ENCODE measurements at regions not wholly inside any gene's neighbourhood (a gene's known extent, or its start where the extent isn't known, plus 50 kb on each side); places are given as distances from the start of the nearest gene placed in this dataset.

DNA sequence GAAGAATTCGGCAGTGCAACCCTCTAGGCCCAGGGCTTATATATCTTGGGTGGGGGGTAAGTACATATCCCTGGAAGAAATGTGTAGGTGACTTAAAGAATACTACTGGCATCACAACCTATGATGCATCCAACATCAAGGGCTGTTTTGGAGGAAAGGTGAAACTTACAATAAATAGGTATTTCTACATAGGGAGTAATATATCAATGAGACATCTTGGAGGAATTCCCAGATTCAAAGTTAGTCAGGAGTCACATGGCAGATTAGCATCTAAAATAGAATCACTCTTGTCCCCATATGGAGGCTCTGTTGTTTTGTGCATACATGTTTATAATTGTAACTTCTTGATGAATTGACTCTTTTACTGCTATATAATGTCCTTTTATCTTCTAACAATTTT lies 375.5 kb downstream of the PAX1 start:
- Histone ChIP-seq H3K27ac (ENCODE audit: control insufficient read depth, insufficient read depth, low read length) (no peak overlapping the region), H3K4me2 (ENCODE audit: control insufficient read depth, extremely low read depth, insufficient read depth, low read depth, low read length) (no peak overlapping the region), H3K79me2 (ENCODE audit: control insufficient read depth, insufficient read depth, low read length) (no peaks in the 10 kb centered on the region), H4K20me1 (ENCODE audit: control insufficient read depth, extremely low read depth, insufficient read depth, low read length) (no peaks in the 10 kb centered on the region), H3K9ac (ENCODE audit: control insufficient read depth, extremely low read depth, insufficient read depth, low read length) (no peak overlapping the region), H3K36me3 (ENCODE audit: control insufficient read depth in 2 of 2, extremely low read depth in 1 of 2, insufficient read depth in 2 of 2, low read length in 2 of 2) (no peaks in the 10 kb centered on the region), H3K9me3 (ENCODE audit: control insufficient read depth, low read depth, low read length) (no peaks in the 10 kb centered on the region), H3K9me1 (ENCODE audit: control insufficient read depth, extremely low read depth, insufficient read depth, low read length) (no peaks in the 10 kb centered on the region), H2AFZ (ENCODE audit: control insufficient read depth, low read length) (no peak overlapping the region), H3K4me1 (ENCODE audit: control insufficient read depth, extremely low read depth, insufficient read depth, low read length) (no peaks in the 10 kb centered on the region), H3K4me3 (ENCODE audit: control insufficient read depth in 2 of 3, extremely low read depth in 1 of 3, insufficient read depth in 2 of 3, low read depth in 1 of 3, low read length in 3 of 3) (no peak overlapping the region), H3K27me3 (ENCODE audit: control insufficient read depth, extremely low read depth, insufficient read depth, low read length) (no peaks in the 10 kb centered on the region)
- TF ChIP-seq EZH2 (IDR thresholded peaks at IDR 0.05; ENCODE audit: low read length), result no peak
- TF ChIP-seq, protein P1, sequence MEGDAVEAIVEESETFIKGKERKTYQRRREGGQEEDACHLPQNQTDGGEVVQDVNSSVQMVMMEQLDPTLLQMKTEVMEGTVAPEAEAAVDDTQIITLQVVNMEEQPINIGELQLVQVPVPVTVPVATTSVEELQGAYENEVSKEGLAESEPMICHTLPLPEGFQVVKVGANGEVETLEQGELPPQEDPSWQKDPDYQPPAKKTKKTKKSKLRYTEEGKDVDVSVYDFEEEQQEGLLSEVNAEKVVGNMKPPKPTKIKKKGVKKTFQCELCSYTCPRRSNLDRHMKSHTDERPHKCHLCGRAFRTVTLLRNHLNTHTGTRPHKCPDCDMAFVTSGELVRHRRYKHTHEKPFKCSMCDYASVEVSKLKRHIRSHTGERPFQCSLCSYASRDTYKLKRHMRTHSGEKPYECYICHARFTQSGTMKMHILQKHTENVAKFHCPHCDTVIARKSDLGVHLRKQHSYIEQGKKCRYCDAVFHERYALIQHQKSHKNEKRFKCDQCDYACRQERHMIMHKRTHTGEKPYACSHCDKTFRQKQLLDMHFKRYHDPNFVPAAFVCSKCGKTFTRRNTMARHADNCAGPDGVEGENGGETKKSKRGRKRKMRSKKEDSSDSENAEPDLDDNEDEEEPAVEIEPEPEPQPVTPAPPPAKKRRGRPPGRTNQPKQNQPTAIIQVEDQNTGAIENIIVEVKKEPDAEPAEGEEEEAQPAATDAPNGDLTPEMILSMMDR (optimal IDR thresholded peaks at IDR 0.05 in 1 of 3, IDR thresholded peaks at IDR 0.05 in 1 of 3, conservative IDR thresholded peaks at IDR 0.05 in 1 of 3; ENCODE audit: extremely low read depth in 1 of 3, insufficient read depth in 2 of 3, low read length in 3 of 3), result no peak
- dilution Hi-C loops (cut with MboI; ENCODE audit: extremely low pct_ligation_motif_present, low sequenced_read_pairs), result no loop called here
- FAIRE-seq (no peak), DNase-seq (ENCODE audit: low read depth, low spot score) (no peak)

DNA sequence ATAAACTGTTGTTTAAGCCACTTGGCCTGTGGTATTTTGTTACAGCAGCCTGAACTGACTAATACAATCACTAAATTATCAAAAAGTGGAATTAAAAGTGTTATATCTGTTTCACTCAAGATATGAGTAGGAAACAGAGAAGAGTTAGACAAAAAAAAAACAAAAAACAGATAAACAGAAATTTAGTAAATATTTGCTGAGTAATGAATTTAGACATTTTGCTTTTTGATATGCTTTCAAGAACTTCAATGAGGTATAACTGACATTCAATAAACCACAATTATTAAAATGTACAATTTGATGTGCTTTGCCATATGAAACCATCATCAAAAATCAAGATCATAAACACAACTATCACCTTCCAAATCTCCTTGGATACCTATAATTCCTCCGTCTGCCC lies 369.2 kb downstream of the PAX1 start:
- Histone ChIP-seq H3K9ac (ENCODE audit: control insufficient read depth, extremely low read depth, insufficient read depth, low read length) (no peak overlapping the region), H4K20me1 (ENCODE audit: control insufficient read depth, extremely low read depth, insufficient read depth, low read length) (no peaks in the 10 kb centered on the region), H3K4me3 (ENCODE audit: control insufficient read depth in 2 of 3, extremely low read depth in 1 of 3, insufficient read depth in 2 of 3, low read depth in 1 of 3, low read length in 3 of 3) (no peak overlapping the region), H3K9me3 (ENCODE audit: control insufficient read depth, low read depth, low read length) (no peaks in the 10 kb centered on the region), H3K4me1 (ENCODE audit: control insufficient read depth, extremely low read depth, insufficient read depth, low read length) (no peaks in the 10 kb centered on the region), H3K9me1 (ENCODE audit: control insufficient read depth, extremely low read depth, insufficient read depth, low read length) (no peaks in the 10 kb centered on the region), H3K4me2 (ENCODE audit: control insufficient read depth, extremely low read depth, insufficient read depth, low read depth, low read length) (no peak overlapping the region), H3K27ac (ENCODE audit: control insufficient read depth, insufficient read depth, low read length) (no peak overlapping the region), H3K36me3 (ENCODE audit: control insufficient read depth in 2 of 2, extremely low read depth in 1 of 2, insufficient read depth in 2 of 2, low read length in 2 of 2) (no peaks in the 10 kb centered on the region), H3K79me2 (ENCODE audit: control insufficient read depth, insufficient read depth, low read length) (no peaks in the 10 kb centered on the region), H3K27me3 (ENCODE audit: control insufficient read depth, extremely low read depth, insufficient read depth, low read length) (no peaks in the 10 kb centered on the region), H2AFZ (ENCODE audit: control insufficient read depth, low read length) (no peak overlapping the region)
- FAIRE-seq (no peak), DNase-seq (ENCODE audit: low read depth, low spot score) (no peak)
- dilution Hi-C loops (cut with MboI; ENCODE audit: extremely low pct_ligation_motif_present, low sequenced_read_pairs), result no loop called here
- TF ChIP-seq EZH2 (IDR thresholded peaks at IDR 0.05; ENCODE audit: low read length), result no peak
- TF ChIP-seq, protein P1 (optimal IDR thresholded peaks at IDR 0.05 in 1 of 3, IDR thresholded peaks at IDR 0.05 in 1 of 3, conservative IDR thresholded peaks at IDR 0.05 in 1 of 3; ENCODE audit: extremely low read depth in 1 of 3, insufficient read depth in 2 of 3, low read length in 3 of 3), result no peak
